NK-92 treated with Interleukin-12 subunit alpha and Interleukin-12 subunit beta, amount 100 ng/mL, for 24 hours (cell line): ENCODE measurements at regions not wholly inside any gene's neighbourhood (a gene's known extent, or its start where the extent isn't known, plus 50 kb on each side); places are given as distances from the start of the nearest gene placed in this dataset.
"Not testable (repeated sequence)": the region's sequence is repeated elsewhere in the genome, so short reads cannot be mapped to it uniquely, and the experiment has no call there.

Experiments
- DNase-seq: peaks from one replicate; lab custom pipeline; 2025; lab: John Stamatoyannopoulos, UW

- DNase-seq: no peak
Observed at GRCh38 chr1:230591678-230592077, 50.6 kb upstream of the COG2 start.

DNA sequence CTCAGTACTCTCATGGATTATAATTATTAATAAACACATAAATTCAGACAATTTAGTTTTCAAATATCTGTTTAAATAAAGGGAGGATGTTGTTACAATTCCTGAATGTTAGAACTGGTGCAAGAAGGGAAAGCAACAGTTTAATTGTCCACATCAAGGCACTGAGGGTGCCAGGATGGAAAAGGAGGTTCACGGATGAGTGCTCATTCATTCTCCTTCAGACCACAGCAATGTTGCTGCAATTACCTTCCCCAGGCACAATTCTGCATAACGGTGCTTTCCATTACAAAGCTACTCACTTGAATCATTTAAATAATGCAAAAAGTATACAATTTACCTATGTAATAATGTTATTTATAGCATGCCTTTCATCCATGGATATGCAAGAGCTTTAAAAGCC, 52.3 kb upstream of the COG2 start:
- no peak for DNase-seq

DNA sequence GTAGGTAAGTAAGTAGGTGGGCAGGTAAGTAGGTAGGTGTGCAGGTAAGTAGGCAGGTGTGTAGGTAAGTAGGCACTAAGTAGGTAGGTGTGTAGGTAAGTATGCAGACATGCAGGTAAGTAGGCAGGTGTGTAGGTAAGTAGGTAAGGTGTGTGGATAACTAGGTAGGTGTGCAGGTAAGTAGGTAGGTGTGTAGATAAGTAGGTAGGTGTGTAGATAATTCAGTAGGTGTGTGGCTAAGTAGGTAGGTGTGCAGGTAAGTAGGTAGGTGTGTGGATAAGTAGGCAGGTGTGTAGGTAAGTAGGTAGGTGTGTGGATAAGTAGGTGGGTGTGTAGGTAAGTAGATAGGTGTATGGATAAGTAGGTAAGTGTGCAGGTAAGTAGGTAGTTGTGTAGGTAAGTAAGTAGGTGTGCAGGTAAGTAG, 53.9 kb upstream of the COG2 start:
- no peak for DNase-seq

DNA sequence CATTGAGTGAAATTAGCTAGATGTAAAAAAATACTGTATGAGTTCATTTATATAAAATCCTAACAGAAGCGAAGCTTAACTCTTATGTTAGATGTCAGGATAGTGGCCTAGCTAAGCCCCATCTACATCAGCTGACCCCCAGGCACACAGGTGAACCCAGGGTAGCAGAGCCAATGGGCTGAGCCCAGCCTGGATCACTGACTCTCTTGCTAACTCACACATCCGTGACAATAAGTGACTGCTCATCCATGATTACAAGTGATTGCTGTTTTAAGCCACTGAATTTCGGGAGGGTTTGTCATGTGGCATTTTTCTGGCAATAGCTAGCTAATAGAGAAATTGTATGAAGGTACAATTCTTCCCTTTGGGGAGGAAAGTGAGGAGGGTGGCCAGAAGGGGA, 55.2 kb upstream of the COG2 start:
- DNase-seq: no peak

- no peak for DNase-seq
Observed at GRCh38 chr1:230584660-230585059, 57.6 kb upstream of the COG2 start.

- no peak for DNase-seq
Observed at GRCh38 chr1:230581446-230582079, 60.7 kb upstream of the COG2 start.

GRCh38 chr1:230578616-230579015, 63.7 kb upstream of the COG2 start:
- no peak for DNase-seq

DNA sequence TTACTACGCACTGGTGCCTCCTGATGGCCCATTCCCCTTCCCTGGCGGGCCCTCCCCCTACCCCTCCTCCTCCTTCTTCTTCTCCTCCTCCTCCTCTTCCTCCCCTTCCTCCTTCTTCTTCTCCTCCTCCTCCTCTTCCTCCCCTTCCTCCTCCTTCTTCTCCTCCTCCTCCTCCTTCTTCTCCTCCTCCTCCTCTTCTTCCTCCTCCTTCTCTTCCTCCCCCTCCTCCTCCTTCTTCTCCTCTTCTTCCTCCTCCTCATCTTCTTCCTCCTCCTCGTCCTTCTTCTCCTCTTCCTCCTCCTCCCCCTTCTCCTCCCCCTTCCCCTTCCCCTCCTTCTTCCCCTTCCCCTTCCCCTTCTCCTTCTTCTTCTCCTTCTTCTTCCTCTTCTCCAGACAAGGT, 64.7 kb upstream of the COG2 start:
- DNase-seq: no peak

DNA sequence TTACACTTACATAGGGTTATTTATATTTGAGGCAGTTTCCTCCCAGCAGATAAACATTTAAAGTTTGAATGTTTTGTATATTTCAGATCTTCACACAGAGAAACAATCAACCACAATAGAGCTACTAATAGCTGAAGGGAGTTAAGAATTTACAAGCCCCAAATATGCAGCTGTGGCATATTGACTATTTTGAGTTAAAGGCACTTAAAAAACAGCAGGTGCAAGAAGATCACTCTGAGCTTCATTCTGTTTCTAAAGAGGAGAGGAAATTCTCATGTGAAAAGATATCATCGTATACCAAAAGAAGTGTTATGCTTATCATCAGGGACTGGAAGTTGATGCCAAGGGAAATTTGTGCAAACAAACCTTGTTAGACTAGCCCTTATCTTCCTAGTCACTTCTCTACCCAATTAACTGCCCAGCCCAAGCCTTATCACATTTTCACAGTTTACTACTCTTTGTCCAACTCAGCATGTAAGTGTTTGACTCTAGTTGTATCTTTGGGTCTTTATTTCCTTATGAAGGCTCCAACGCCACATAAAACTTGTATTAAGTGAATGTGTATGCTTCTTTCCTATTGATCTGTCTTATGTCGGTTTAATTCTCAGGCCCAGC, 66.3 kb upstream of the COG2 start:
- DNase-seq: no peak

GRCh38 chr1:230574502-230574901, 67.8 kb upstream of the COG2 start:
- no peak for DNase-seq

- DNase-seq: no peak
Observed at GRCh38 chr1:230573658-230574057, 68.6 kb upstream of the COG2 start.

- DNase-seq: no peak
Observed at GRCh38 chr1:230572121-230573105, 69.9 kb upstream of the COG2 start.

DNA sequence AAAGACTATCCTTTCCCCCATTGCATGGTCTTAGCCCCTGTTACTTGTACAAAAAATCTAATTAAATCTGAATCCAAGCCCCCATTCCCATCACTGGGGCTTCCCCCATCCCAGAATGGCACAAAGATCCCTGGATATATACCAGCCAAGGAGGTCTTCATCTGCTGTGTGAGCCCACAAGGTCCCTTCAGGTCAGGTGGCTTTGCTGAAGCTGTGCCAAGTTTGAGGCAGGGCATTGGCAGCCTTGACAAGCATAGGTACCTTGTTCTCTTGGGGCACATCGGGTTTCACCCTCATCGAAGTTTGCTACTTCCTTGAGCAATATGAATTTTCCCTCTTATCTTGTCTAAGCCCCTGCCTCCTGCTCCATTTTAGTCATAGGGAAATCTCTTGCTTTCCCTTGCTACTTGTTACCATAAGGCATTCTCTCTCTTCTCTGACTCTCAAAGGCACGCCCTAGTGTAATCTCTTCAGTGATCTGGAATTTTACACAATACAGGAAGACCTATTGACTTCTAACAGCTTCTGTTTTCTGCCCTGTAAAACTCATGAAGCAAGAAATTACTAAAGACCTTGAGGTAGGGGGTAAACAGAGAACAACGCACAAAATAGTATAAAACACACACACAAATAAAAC, 71.4 kb upstream of the COG2 start:
- DNase-seq: no peak

GRCh38 chr1:230569201-230569600, 73.1 kb upstream of the COG2 start:
- DNase-seq: no peak

DNA sequence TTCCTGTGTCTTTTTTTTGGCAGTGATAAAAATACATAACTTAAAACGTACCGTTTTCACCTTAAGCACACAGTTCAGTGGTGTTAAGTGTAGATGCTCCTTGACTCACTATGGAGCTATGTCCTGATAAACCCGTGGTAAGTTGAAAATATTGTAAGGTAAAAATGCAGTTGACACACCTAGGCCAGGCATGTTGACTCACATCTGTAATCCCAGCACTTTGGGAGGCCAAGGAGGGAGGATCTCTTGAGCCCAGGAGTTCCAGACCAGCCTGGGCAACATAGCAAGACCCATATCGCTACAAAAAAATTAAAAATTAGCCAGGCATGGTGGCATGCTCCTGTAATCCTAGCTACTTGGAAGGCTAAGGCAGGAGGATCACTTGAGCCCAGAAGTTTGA, 73.6 kb upstream of the COG2 start:
- DNase-seq: no peak

DNA sequence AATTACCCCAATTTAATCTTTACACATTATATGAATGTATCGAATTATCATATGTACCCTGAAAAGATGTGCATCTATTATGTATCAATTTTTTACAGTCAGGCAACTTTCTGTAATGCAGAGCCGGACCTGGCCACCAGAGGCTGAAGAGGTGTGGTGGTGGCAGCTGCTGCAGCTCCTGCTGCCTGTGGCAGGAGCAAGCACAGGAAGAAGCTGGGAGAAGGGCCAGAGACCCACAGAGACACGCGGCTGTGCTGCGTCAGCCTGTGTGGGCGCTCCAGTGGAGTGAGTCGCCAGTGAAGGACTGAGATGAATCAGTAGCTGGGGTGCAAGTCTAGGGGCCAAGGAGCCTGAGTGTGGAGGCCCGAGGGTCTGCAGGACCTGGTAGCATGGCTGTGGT, 74.3 kb upstream of the COG2 start:
- DNase-seq: no peak

DNA sequence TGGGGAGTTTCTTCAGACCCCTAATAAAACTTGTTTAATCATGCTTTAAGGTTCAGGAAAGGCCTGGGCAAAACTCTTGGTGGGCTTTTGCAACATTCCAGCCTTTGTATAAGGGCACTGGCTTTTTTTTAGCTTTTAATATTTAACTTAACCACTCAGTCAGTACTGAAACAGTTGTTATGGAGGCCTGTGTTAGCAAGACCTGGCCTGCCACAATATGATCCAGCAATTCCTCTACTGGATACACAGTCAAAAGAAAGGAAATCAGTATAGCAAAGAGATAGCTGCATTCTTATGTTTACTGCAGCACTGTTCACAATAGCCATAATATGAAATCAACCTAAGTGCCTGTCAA, 75.1 kb upstream of the COG2 start:
- DNase-seq: no peak

DNA sequence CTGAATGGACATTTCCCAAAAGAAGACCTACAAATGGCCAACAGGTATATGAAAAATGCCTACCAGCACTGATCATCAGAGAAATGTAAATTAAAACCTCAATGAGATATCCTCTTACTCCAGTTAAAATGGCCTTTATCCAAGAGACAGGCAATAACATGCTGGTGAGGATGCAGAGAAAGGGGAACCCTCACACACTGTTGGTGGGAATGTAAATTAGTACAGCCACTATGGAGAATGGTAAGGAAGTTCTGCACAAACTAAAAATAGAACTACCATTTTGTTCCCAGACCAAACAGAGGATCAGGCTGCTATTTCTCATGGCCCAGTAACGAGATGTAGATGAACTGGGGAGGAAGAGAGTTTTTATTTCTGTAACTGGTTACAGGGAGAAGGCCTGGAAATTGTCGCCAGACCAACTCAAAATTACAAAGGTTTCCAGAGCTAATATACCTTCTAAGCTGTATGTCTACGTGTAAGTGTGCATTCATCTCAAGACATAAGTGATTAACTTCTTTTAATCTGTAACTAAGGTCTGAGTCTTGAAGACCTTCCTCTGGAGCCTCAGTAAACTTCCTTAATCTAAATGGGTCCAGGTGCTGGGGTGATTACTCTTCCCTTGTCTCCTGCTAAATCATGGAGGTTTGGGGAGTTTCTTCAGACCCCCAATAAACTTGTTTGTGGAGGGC, 75.6 kb upstream of the COG2 start:
- DNase-seq: not testable (repeated sequence)

GRCh38 chr1:230565141-230565540, 77.1 kb upstream of the COG2 start:
- DNase-seq: no peak

GRCh38 chr1:230563591-230563990, 78.7 kb upstream of the COG2 start:
- DNase-seq: no peak

- no peak for DNase-seq
Observed at GRCh38 chr1:230561570-230561969, 80.7 kb upstream of the COG2 start.

DNA sequence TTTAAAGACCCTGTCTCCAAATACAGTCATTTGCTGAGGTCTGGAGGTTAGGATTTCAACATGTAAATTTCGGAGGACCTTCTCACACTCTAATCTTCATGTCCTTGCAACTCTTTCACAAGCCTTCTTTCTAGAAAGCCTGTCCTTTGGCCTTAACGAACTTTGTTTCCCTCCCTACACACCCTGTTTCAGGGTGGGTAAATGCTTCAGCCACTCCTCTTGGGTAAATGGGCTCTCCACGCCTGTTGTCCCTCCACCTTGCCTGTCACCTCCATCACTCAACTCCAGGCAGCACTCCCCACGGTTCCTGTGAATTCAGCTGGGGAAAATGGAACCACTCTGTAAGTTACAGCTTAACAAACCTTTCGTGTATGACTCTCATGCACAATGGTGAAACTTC, 84.0 kb upstream of the COG2 start:
- DNase-seq: no peak
